Neural crest cell (in vitro differentiated cells): ENCODE measurements at regions not wholly inside any gene's neighbourhood (a gene's known extent, or its start where the extent isn't known, plus 50 kb on each side); places are given as distances from the start of the nearest gene placed in this dataset.

Source experiments
- DNase-seq: peaks from one replicate; pipeline ENCODE4 v3.0.0; 2021; ENCODE audit warnings: low read depth, mixed read lengths, low spot score
- H3K27ac Mint-ChIP-seq: one replicate; pipeline ENCODE4 v1.8.0; 2021; ENCODE audit warnings: mild to moderate bottlenecking, mixed read lengths; ENCODE audit not compliant: unreplicated experiment
- H3K27me3 Mint-ChIP-seq: 2 replicates; pipeline ENCODE4 v1.8.0; 2021; ENCODE audit warnings: low read depth, mild to moderate bottlenecking, mixed read lengths
- H3K36me3 Mint-ChIP-seq: 2 replicates; pipeline ENCODE4 v1.8.0; 2021; ENCODE audit warnings: low read depth, mild to moderate bottlenecking, mixed read lengths
- H3K4me1 Mint-ChIP-seq: 2 replicates; pipeline ENCODE4 v1.8.0; 2021; ENCODE audit warnings: mixed read lengths
- H3K4me3 Mint-ChIP-seq: one replicate; pipeline ENCODE4 v1.8.0; 2021; ENCODE audit warnings: mild to moderate bottlenecking, mixed read lengths
- H3K9me3 Mint-ChIP-seq: 2 replicates; pipeline ENCODE4 v1.8.0; 2021; ENCODE audit warnings: mixed read lengths
- TF ChIP-seq, protein P1 (sequence below): fragments of 200-600 bp; sonication (generic); conservative IDR thresholded peaks from 2 replicates; pipeline ENCODE4 v1.5.0; 2021; ENCODE audit warnings: antibody characterized with exemption, mild to moderate bottlenecking

DNA sequence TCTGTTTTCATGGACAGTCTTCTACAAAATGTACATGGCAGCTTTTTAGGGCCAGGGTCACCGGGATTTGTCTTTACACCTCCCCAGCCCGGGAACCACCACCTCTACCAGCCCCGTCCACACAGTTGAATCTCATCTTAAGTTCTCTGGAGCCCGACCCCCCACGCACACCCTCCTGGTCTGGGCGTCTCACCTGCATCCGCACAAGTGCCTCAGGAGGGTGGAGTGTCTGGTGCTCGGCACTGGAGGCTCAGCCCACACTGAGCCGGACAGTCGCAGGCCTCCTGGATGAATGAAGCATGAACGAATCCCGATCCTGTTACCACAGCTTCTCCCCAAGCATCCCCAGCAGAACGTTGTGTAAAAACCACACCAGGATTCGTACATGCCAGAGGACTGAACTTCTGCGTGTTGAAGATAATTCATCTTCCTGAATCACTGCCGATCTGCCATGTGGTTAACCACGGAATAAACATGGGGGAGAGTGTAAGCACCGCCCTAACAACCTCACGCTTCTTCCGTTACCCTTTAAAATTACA lies 162.0 kb downstream of the RTP5 start:
- Mint-ChIP-seq H3K27me3 (peaks cover 9% of the 10 kb centered on the region), H3K36me3 (no peaks in the 10 kb centered on the region), H3K4me3 (no peak overlapping the region), H3K9me3 (no peaks in the 10 kb centered on the region), H3K27ac (no peak overlapping the region), H3K4me1 (peaks cover 3% of the 10 kb centered on the region)
- DNase-seq: no peak
- TF ChIP-seq, protein P1, sequence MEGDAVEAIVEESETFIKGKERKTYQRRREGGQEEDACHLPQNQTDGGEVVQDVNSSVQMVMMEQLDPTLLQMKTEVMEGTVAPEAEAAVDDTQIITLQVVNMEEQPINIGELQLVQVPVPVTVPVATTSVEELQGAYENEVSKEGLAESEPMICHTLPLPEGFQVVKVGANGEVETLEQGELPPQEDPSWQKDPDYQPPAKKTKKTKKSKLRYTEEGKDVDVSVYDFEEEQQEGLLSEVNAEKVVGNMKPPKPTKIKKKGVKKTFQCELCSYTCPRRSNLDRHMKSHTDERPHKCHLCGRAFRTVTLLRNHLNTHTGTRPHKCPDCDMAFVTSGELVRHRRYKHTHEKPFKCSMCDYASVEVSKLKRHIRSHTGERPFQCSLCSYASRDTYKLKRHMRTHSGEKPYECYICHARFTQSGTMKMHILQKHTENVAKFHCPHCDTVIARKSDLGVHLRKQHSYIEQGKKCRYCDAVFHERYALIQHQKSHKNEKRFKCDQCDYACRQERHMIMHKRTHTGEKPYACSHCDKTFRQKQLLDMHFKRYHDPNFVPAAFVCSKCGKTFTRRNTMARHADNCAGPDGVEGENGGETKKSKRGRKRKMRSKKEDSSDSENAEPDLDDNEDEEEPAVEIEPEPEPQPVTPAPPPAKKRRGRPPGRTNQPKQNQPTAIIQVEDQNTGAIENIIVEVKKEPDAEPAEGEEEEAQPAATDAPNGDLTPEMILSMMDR: no peak

DNA sequence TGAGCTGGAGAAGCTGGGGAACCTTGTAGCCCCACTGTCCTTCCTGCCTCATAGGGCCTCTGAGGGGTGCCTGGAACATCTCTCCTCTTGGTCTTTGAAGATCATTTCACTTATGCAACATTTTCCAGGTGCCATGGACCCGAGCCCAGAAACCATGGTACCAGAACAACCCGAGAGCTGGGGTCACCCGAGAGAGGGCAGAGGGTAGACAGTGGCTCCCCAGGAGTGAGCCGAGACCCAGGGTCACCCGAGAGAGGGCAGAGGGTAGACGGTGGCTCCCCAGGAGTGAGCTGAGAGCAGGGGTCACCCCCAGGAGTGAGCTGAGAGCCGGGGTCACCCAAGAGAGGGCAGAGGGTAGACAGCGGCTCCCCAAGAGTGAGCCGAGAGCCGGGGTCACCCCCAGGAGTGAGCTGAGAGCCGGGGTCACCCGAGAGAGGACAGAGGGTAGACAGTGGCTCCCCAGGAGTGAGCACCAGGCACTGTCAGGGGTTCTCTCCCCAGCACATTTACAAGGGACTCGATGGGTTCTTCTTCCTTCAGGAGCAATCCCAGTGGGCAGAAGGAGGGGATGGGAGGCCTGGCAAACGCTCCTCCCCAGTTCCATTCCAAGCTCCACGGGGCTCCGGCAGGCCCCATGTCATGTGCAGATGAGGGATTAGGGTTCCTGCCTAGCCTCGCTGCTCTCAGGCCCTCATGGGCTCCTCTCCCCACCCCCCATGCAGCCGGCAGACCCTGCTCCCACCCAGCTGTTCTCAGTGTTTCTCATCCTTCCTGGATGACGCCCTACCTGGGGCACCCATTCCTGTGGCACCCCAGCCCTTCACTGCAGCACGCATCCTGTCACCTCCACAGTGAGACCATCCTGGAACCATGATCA lies 163.5 kb downstream of the RTP5 start:
- DNase-seq: no peak
- H3K4me1 Mint-ChIP-seq: no peaks in the 10 kb centered on the region
- H3K27me3 Mint-ChIP-seq: peaks cover 13% of the 10 kb centered on the region
- no peaks in the 10 kb centered on the region for H3K9me3 Mint-ChIP-seq
- H3K27ac Mint-ChIP-seq: no peak overlapping the region
- no peaks in the 10 kb centered on the region for H3K36me3 Mint-ChIP-seq
- TF ChIP-seq, protein P1: no peak
- no peak overlapping the region for H3K4me3 Mint-ChIP-seq

DNA sequence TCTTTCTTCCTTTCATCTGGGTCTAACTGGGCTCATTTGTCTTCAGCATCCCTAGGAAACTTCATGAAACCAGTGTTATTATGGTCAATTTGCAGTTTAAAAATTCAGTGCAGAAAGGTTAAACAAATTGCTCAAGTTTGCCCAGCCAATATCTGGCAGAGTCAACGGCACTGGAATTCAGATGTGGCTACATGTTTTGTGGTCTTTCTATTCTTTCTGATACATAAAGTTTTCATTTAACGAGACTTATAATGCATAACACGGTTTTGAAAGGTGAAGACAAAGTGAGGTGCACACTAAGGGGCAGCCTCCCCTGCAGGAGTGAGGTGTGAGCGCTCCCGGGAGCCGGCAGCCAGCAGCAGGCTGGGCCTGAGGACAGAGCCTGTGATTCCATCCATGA lies 164.6 kb downstream of the RTP5 start:
- no peak overlapping the region for H3K4me3 Mint-ChIP-seq
- peaks cover 18% of the 10 kb centered on the region for H3K27me3 Mint-ChIP-seq
- no peak overlapping the region for H3K27ac Mint-ChIP-seq
- DNase-seq: no peak
- TF ChIP-seq, protein P1: no peak
- no peaks in the 10 kb centered on the region for H3K9me3 Mint-ChIP-seq
- H3K36me3 Mint-ChIP-seq: no peaks in the 10 kb centered on the region
- H3K4me1 Mint-ChIP-seq: no peaks in the 10 kb centered on the region

DNA sequence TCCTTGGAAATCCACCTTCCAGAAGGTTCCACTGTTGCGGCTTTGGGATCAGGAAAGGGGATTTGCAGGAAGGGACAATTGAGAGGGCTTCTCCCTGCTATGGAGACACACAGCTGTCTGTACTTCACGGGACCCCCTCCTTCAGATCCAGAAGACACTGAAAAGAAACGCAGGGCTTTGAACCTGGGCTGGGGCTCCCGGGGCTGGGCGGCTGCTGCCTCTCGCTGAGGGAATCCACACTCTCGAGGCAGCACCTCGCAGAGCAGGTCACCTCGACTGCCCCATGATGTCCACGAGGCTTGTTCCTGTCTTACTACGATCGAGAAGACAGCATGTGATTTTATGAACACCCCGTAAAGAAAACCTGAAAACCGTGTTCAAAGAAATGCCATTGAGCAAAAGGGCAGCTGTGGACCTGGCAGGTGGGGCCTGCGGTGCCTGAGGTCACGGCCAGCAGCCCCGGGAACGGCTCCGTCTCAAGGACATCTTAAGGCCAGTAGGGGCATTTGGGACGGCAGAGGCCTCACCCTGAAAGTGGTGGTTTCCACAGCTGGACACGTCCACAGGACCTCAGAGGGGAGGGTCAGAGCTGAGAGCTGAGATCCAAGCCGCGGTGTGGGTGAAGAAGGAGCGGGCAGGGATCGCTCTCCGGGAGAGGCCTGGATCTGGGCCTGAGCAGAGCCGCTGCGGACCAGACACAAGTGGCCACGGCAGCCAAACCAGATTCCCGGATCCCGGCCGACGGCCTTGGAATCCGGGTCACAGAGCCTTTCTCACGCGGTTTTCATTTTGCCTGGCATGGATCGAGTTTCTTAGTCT lies 165.7 kb downstream of the RTP5 start:
- Mint-ChIP-seq H3K36me3 (no peaks in the 10 kb centered on the region), H3K27me3 (peaks cover 18% of the 10 kb centered on the region), H3K9me3 (no peaks in the 10 kb centered on the region), H3K27ac (no peak overlapping the region), H3K4me1 (no peaks in the 10 kb centered on the region), H3K4me3 (no peak overlapping the region)
- TF ChIP-seq, protein P1: no peak
- DNase-seq: no peak

DNA sequence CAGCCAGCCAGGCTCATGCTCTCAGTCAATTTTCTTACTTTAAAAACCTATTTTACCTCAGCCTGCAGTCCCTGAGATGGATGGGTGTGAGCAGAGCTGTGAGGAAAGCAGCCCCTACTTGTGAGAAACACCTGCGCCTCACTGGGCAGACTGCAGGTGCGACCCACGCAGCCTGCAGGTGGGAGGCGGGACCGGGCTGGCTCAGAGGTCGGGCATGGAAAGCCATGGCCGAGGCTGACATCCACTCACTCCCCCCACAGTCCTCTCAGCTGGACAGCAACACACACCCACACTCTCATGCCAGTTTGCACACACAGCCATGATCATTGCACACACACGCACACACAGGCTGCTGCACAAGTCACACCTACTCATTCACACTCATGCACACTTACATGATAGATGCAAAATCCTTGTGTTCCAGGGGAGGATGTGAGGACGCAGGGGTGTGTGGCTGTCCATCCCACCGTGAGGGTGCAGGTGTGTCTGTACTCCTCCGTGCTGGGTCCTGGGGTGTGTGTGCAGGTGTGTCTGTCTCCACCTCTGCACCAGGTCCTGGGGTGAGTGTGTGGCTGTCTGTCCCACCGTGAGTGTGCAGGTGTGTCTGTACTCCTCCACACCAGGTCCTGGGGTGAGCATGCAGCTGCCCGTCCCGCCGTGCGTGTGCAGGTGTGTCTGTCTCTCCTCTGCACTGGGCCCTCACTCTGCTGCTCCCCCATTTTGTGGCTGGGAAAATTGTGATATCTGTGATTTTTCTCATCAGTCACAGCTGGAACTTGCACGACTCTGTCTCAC lies 166.5 kb downstream of the RTP5 start:
- H3K36me3 Mint-ChIP-seq: no peaks in the 10 kb centered on the region
- peaks cover 16% of the 10 kb centered on the region for H3K27me3 Mint-ChIP-seq
- no peak for DNase-seq
- H3K9me3 Mint-ChIP-seq: no peaks in the 10 kb centered on the region
- H3K27ac Mint-ChIP-seq: no peak overlapping the region
- TF ChIP-seq, protein P1: no peak
- H3K4me1 Mint-ChIP-seq: no peaks in the 10 kb centered on the region
- no peak overlapping the region for H3K4me3 Mint-ChIP-seq
